Astrocyte of the spinal cord (primary cell): ENCODE measurements at regions not wholly inside any gene's neighbourhood (a gene's known extent, or its start where the extent isn't known, plus 50 kb on each side); places are given as distances from the start of the nearest gene placed in this dataset.

Source experiments
- DNase-seq: peaks from one replicate; pipeline ENCODE4 v3.0.0; 2011; ENCODE audit warnings: low read depth, low spot score
- H3K4me3 ChIP-seq: 2 replicates; pipeline ENCODE4 v1.5.1; 2011; ENCODE audit warnings: low read depth, mild to moderate bottlenecking, low read length, moderate library complexity
- in situ Hi-C: cut with HindIII; loops from 2 replicates; pipeline ENCODE4 v1.10.0; 2017; ENCODE audit warnings: low sequenced_read_pairs
- TF ChIP-seq, protein P1 (sequence below): IDR thresholded peaks from 2 replicates; pipeline ENCODE4 v1.5.1; 2012; ENCODE audit warnings: low read depth, mild to moderate bottlenecking, low read length, inconsistent platforms

DNA sequence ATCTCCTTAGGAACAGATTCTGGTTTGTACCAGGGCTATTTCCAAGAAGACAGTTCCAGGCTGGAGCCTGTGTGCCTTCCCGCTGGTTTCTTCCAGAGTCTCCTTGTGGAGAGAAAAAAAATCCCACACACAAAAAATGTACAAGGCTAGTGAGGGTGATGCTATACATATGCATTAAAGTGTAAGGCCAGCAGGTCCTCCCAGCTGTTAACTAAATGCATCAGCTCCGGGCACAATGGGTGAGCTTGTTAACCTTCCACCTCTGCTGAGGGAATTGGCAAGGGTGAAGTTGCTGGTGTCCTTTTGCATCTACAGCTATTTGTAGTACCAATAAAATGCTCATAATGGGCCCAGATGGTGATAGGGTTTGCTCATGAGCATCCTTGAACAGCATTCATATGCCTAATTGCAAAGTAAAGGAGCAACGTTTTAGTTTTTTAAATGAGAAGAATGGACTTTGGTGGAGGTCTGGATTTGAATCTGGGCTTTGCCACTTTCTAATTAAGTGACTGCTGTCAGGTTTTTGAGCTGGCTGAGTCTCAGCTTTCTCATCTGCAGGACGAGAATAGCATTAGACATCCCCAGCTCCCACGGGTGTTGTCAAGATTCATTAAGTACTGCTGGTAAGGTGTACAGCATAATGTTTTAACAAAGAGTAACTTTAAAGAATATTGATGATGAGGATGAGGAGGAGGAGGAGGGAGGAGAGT, 361.8 kb downstream of the QKI start:
- no peak overlapping the region for H3K4me3 ChIP-seq
- TF ChIP-seq, protein P1, sequence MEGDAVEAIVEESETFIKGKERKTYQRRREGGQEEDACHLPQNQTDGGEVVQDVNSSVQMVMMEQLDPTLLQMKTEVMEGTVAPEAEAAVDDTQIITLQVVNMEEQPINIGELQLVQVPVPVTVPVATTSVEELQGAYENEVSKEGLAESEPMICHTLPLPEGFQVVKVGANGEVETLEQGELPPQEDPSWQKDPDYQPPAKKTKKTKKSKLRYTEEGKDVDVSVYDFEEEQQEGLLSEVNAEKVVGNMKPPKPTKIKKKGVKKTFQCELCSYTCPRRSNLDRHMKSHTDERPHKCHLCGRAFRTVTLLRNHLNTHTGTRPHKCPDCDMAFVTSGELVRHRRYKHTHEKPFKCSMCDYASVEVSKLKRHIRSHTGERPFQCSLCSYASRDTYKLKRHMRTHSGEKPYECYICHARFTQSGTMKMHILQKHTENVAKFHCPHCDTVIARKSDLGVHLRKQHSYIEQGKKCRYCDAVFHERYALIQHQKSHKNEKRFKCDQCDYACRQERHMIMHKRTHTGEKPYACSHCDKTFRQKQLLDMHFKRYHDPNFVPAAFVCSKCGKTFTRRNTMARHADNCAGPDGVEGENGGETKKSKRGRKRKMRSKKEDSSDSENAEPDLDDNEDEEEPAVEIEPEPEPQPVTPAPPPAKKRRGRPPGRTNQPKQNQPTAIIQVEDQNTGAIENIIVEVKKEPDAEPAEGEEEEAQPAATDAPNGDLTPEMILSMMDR: no peak
- in situ Hi-C loops: no loop called here
- DNase-seq: no peak

DNA sequence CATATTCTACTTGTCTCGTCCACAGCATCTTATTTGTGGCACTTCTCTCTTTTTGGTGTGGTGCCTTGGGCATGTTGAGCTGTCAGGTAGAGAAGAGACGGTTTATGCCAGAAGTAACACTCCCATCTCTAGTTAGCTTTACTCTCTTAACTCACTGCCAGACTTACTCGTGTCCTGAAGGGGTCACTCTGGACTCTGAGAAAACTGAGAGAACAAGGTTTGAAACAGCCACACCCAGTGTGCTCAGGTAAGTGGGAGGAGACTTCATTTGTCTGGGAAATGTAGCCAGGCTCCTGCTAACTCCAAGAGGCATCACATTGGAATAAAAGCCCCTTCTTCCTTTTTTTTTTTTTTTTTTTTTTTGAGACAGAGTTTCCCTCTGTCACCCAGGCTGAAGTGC, 360.8 kb downstream of the QKI start:
- TF ChIP-seq, protein P1: no peak
- no peak overlapping the region for H3K4me3 ChIP-seq
- in situ Hi-C loops: no loop called here
- DNase-seq: no peak

DNA sequence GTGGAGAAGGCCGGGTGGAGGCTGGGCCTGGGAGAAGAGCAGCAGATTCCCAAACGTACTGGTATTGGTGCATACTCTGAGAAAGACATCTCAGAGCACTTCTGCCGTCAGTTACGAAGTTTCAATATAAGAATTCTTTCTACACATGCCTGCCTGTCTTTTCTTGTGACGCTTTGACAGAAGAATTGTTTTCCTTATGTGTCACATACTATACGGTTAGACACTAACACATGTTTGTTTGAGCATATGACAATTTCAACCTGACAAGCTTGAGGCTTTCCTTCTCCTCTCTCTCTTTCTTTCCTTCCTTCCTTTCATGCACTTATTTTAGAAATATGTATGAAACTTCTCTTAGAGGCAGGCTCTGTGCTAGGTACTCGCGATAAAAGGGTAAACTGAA, 360.0 kb downstream of the QKI start:
- in situ Hi-C loops: no loop called here
- TF ChIP-seq, protein P1: no peak
- no peak for DNase-seq
- no peak overlapping the region for H3K4me3 ChIP-seq

DNA sequence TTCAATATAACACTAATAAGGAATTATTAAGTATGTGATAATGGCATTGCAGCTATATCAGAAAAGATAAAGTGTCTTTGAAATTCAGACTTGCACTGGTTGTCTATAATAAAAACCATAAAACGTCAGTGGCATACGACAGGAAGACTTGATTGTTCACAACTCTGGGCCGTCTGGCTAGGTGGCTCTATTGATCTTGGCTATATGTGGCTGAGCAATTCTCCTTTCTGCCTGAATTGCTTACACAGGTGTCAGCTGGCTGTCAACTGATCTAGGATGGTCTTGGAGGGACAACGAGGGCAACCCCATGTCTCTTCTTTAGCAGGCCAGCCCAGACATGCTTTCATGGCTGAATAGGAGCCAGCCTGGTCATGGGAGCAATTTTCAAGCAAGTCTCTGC, 359.1 kb downstream of the QKI start:
- in situ Hi-C loops: no loop called here
- DNase-seq: no peak
- TF ChIP-seq, protein P1: no peak
- no peak overlapping the region for H3K4me3 ChIP-seq

DNA sequence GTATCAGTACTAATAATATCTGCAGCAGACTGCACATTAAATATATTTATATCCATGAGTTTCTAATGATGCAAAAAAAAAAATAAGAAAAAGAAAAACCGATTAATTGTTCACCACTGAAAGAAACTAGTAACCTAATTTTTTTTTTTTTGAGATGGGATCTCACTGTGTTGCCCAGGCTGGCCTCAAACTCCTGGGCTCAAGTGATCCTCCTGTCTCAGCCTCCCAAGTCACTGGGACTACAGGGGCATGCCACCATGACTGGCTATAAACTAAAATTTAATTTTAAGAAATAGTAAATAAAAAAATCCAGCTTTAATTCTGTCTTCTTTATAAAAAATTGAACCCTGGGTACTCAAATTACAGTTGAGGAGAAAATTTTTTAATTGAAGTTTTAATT, 358.2 kb downstream of the QKI start:
- in situ Hi-C loops: no loop called here
- H3K4me3 ChIP-seq: no peak overlapping the region
- no peak for DNase-seq
- TF ChIP-seq, protein P1: no peak

DNA sequence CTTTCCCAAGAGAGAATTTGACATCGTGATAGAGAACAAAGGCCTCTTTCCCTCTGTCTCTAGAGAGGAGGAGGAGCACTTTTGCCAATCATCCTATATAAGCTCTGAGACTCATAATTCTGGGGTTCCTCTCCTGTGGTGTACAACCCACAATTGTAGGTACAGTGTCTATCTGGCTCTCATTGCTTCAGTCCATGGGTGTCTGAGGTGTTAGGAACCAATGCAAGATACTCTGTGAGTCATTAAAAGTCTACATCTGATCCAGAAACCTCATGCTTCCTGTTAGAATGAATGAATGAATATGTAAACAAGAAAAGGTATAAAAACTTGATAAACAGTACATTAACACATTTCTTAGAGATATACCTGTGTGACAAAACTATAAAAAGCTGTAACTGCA, 356.7 kb downstream of the QKI start:
- TF ChIP-seq, protein P1: no peak
- in situ Hi-C loops: no loop called here
- no peak for DNase-seq
- H3K4me3 ChIP-seq: no peak overlapping the region
